AG09319 (cell line): ENCODE measurements at regions not wholly inside any gene's neighbourhood (a gene's known extent, or its start where the extent isn't known, plus 50 kb on each side); places are given as distances from the start of the nearest gene placed in this dataset.

Experiments used
- DNase-seq: peaks from one replicate; pipeline ENCODE4 v3.0.0-alpha.2; 2010; ENCODE audit warnings: low read depth; ENCODE audit errors: extremely low read depth
- TF ChIP-seq, protein P1 (sequence below): IDR thresholded peaks from 2 replicates; pipeline ENCODE4 v1.5.1; 2011; ENCODE audit warnings: low read depth, mild to moderate bottlenecking, inconsistent platforms, low read length, moderate library complexity

GRCh38 chr1:218945050-218945449 is 228.6 kb upstream of the LYPLAL1 start:
- TF ChIP-seq, protein P1, sequence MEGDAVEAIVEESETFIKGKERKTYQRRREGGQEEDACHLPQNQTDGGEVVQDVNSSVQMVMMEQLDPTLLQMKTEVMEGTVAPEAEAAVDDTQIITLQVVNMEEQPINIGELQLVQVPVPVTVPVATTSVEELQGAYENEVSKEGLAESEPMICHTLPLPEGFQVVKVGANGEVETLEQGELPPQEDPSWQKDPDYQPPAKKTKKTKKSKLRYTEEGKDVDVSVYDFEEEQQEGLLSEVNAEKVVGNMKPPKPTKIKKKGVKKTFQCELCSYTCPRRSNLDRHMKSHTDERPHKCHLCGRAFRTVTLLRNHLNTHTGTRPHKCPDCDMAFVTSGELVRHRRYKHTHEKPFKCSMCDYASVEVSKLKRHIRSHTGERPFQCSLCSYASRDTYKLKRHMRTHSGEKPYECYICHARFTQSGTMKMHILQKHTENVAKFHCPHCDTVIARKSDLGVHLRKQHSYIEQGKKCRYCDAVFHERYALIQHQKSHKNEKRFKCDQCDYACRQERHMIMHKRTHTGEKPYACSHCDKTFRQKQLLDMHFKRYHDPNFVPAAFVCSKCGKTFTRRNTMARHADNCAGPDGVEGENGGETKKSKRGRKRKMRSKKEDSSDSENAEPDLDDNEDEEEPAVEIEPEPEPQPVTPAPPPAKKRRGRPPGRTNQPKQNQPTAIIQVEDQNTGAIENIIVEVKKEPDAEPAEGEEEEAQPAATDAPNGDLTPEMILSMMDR, result no peak
- DNase-seq, result no peak

- no peak for DNase-seq
- TF ChIP-seq, protein P1, result no peak
Measured at GRCh38 chr1:218946147-218946546, 227.5 kb upstream of the LYPLAL1 start.

DNA sequence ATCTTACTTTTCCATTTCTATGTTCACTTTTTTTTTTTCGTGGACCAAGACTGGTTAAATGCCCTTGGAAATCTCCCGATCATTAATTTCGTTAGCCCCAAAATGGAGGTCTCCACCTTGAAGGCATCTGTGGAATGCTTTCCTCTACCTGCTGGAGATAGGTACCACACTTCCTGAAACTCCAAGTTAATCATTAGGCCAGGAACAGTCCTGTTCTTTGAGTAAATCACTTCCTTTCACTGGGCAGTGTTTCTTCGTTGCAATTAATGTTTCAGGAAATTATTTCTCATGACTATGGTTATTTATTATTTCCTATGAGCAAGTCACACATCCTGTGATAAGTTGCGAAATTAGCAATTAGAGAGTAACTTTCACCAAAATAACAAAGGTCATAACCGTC is 225.2 kb upstream of the LYPLAL1 start:
- no peak for DNase-seq

DNA sequence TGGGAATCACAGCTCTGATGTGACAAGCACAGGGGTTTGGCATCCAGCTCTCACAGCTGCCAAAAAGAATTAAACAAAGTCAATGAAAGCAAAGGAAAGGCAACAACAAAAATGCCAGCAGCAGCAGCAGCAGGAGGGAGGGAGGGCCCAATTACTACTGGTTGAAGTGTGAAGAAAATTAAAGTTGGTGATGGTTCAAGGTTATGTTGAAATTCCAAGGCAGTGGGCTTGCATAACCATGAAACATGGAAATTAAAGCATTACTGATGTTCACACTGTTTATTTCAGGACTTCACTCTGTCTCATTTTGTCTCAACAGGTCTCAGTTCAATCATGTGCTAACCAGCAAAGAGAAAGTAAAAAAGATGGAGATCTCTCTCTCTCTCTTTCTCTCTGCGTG is 220.3 kb upstream of the LYPLAL1 start:
- TF ChIP-seq, protein P1, result no peak
- DNase-seq, result no peak

More for the DNA sequence above, 225.2 kb upstream of the LYPLAL1 start:
- TF ChIP-seq, protein P1, result no peak

GRCh38 chr1:218957971-218958370 is 215.7 kb upstream of the LYPLAL1 start:
- TF ChIP-seq, protein P1, result no peak
- no peak for DNase-seq

GRCh38 chr1:218959784-218960183 is 213.9 kb upstream of the LYPLAL1 start:
- TF ChIP-seq, protein P1, result no peak
- DNase-seq, result no peak

GRCh38 chr1:218964471-218965185 is 209.1 kb upstream of the LYPLAL1 start:
- no peak for DNase-seq
- TF ChIP-seq, protein P1, result no peak
